HUES64 (cell line): ENCODE measurements at regions not wholly inside any gene's neighbourhood (a gene's known extent, or its start where the extent isn't known, plus 50 kb on each side); places are given as distances from the start of the nearest gene placed in this dataset.

Experiments used
- H3K27ac ChIP-seq: 2 replicates; pipeline ENCODE4 v1.7.0; 2013; ENCODE audit warnings: low read depth, low read length, inconsistent platforms
- H3K27me3 ChIP-seq: 2 replicates; pipeline ENCODE4 v1.6.1; 2013; ENCODE audit warnings: mild to moderate bottlenecking, low read length; ENCODE audit not compliant: insufficient read depth
- H3K36me3 ChIP-seq: 2 replicates; pipeline ENCODE4 v1.6.1; 2013; ENCODE audit warnings: mild to moderate bottlenecking, low read length; ENCODE audit not compliant: insufficient read depth
- H3K4me1 ChIP-seq: 2 replicates; pipeline ENCODE4 v1.6.1; 2013; ENCODE audit warnings: mild to moderate bottlenecking, low read length, moderate library complexity; ENCODE audit not compliant: insufficient read depth
- H3K4me3 ChIP-seq: 2 replicates; pipeline ENCODE4 v1.5.1; 2013; ENCODE audit warnings: mild to moderate bottlenecking, low read length, moderate library complexity
- H3K9ac ChIP-seq: 2 replicates; pipeline ENCODE4 v1.6.1; 2013; ENCODE audit warnings: mild to moderate bottlenecking, low read depth, low read length
- H3K9me3 ChIP-seq: 2 replicates; pipeline ENCODE4 v1.6.1; 2013; ENCODE audit warnings: low read depth, low read length; ENCODE audit not compliant: insufficient read depth
- WGBS: fragments of 150-250, 120-280 bp; methylation state at CpG from one replicate; pipeline ENCODE4 v1.1.7; 2013; ENCODE audit warnings: missing lambda C conversion rate; 5-methylcytosine and 5-hydroxymethylcytosine counted together

GRCh38 chr12:63068857-63069442 is 82.1 kb downstream of the AVPR1A start:
- Histone ChIP-seq H3K9me3 (no peaks in the 10 kb centered on the region), H3K27me3 (no peaks in the 10 kb centered on the region), H3K9ac (no peak overlapping the region), H3K36me3 (no peaks in the 10 kb centered on the region), H3K4me3 (no peak overlapping the region), H3K4me1 (no peaks in the 10 kb centered on the region), H3K27ac (no peak overlapping the region)
- WGBS = 0% methylated on average over 1 of the region's 2 CpGs

- no peak overlapping the region for H3K9ac ChIP-seq
- no peaks in the 10 kb centered on the region for H3K27me3 ChIP-seq
- H3K27ac ChIP-seq = no peak overlapping the region
- no peaks in the 10 kb centered on the region for H3K36me3 ChIP-seq
- no peak overlapping the region for H3K4me3 ChIP-seq
- H3K9me3 ChIP-seq = no peaks in the 10 kb centered on the region
- 76% methylated on average over 4 of the region's 4 CpGs for WGBS
- peaks cover 3% of the 10 kb centered on the region; the same call in 1 of the 2 replicates for H3K4me1 ChIP-seq
Observed at GRCh38 chr12:63066782-63067181, 84.2 kb downstream of the AVPR1A start.

GRCh38 chr12:63066136-63066535 is 84.9 kb downstream of the AVPR1A start:
- H3K27me3 ChIP-seq = no peaks in the 10 kb centered on the region
- H3K9ac ChIP-seq = no peak overlapping the region
- WGBS = 84% methylated on average over 1 of the region's 1 CpG
- no peak overlapping the region for H3K27ac ChIP-seq
- H3K4me3 ChIP-seq = no peak overlapping the region
- no peaks in the 10 kb centered on the region for H3K36me3 ChIP-seq
- peaks cover 10% of the 10 kb centered on the region; the same call in 1 of the 2 replicates for H3K4me1 ChIP-seq
- H3K9me3 ChIP-seq = no peaks in the 10 kb centered on the region

- Histone ChIP-seq H3K36me3 (no peaks in the 10 kb centered on the region), H3K27me3 (no peaks in the 10 kb centered on the region), H3K9me3 (no peaks in the 10 kb centered on the region), H3K4me1 (peaks cover 10% of the 10 kb centered on the region; the same call in 1 of the 2 replicates), H3K27ac (no peak overlapping the region), H3K9ac (no peak overlapping the region), H3K4me3 (no peak overlapping the region)
- WGBS = 100% methylated on average over 1 of the region's 1 CpG
Observed at GRCh38 chr12:63064080-63064479, 86.9 kb downstream of the AVPR1A start.

- H3K27ac ChIP-seq = no peak overlapping the region
- H3K27me3 ChIP-seq = no peaks in the 10 kb centered on the region
- no peaks in the 10 kb centered on the region for H3K9me3 ChIP-seq
- peaks cover 5% of the 10 kb centered on the region; the same call in 1 of the 2 replicates for H3K4me1 ChIP-seq
- H3K4me3 ChIP-seq = no peak overlapping the region
- no peaks in the 10 kb centered on the region for H3K36me3 ChIP-seq
- no peak overlapping the region for H3K9ac ChIP-seq
Observed at GRCh38 chr12:63056649-63057048, 94.4 kb downstream of the AVPR1A start.

- Histone ChIP-seq H3K27me3 (no peaks in the 10 kb centered on the region), H3K4me1 (no peaks in the 10 kb centered on the region)
Observed at GRCh38 chr12:63052696-63053095, 98.3 kb downstream of the AVPR1A start.

GRCh38 chr12:63047146-63047545 is 103.9 kb downstream of the AVPR1A start:
- Histone ChIP-seq H3K9me3 (no peaks in the 10 kb centered on the region), H3K9ac (no peak overlapping the region), H3K4me1 (no peaks in the 10 kb centered on the region), H3K36me3 (no peaks in the 10 kb centered on the region), H3K4me3 (no peak overlapping the region), H3K27me3 (no peaks in the 10 kb centered on the region), H3K27ac (no peak overlapping the region)
- 0% methylated on average over 1 of the region's 1 CpG for WGBS

More at GRCh38 chr12:63052696-63053095, 98.3 kb downstream of the AVPR1A start:
- no peaks in the 10 kb centered on the region for H3K9me3 ChIP-seq
- H3K9ac ChIP-seq = no peak overlapping the region
- no peak overlapping the region for H3K4me3 ChIP-seq
- H3K36me3 ChIP-seq = no peaks in the 10 kb centered on the region
- no peak overlapping the region for H3K27ac ChIP-seq

- WGBS = 93% methylated on average over 4 of the region's 4 CpGs
- Histone ChIP-seq H3K27ac (no peak overlapping the region), H3K27me3 (no peaks in the 10 kb centered on the region), H3K4me1 (no peaks in the 10 kb centered on the region), H3K36me3 (no peaks in the 10 kb centered on the region), H3K9me3 (no peaks in the 10 kb centered on the region), H3K4me3 (no peak overlapping the region), H3K9ac (no peak overlapping the region)
Observed at GRCh38 chr12:63045020-63045860, 105.8 kb downstream of the AVPR1A start.

- Histone ChIP-seq H3K9ac (no peak overlapping the region), H3K4me3 (no peak overlapping the region), H3K36me3 (no peaks in the 10 kb centered on the region), H3K9me3 (no peaks in the 10 kb centered on the region), H3K27me3 (no peaks in the 10 kb centered on the region), H3K4me1 (no peaks in the 10 kb centered on the region), H3K27ac (no peak overlapping the region)
- WGBS = 85% methylated on average over 1 of the region's 1 CpG
Observed at GRCh38 chr12:63042646-63043045, 107.7 kb upstream of the PPM1H start.

- Histone ChIP-seq H3K27ac (no peak overlapping the region), H3K9me3 (no peaks in the 10 kb centered on the region), H3K4me3 (no peak overlapping the region), H3K36me3 (no peaks in the 10 kb centered on the region), H3K9ac (no peak overlapping the region), H3K27me3 (no peaks in the 10 kb centered on the region), H3K4me1 (no peaks in the 10 kb centered on the region)
- WGBS = 78% methylated on average over 1 of the region's 1 CpG
Observed at GRCh38 chr12:63041601-63042000, 106.7 kb upstream of the PPM1H start.

GRCh38 chr12:63040526-63041220 is 105.7 kb upstream of the PPM1H start:
- 91% methylated on average over 4 of the region's 5 CpGs for WGBS

More at GRCh38 chr12:63040526-63041220, 105.7 kb upstream of the PPM1H start:
- H3K27me3 ChIP-seq = no peaks in the 10 kb centered on the region
- no peak overlapping the region for H3K4me3 ChIP-seq
- no peak overlapping the region for H3K9ac ChIP-seq
- no peaks in the 10 kb centered on the region for H3K36me3 ChIP-seq
- H3K9me3 ChIP-seq = no peaks in the 10 kb centered on the region
- no peaks in the 10 kb centered on the region for H3K4me1 ChIP-seq
- H3K27ac ChIP-seq = no peak overlapping the region
